ENCODE measurements at regions not wholly inside any gene's neighbourhood (a gene's known extent, or its start where the extent isn't known, plus 50 kb on each side); places are given as distances from the start of the nearest gene placed in this dataset.
A peak's percentile ranks its signal among the peaks of the same experiment; 100 is the strongest.

- H3K27me3 ChIP-seq (replicated peaks; ENCODE audit: insufficient read depth) = no peaks in the 10 kb centered on the region
- no peaks in the 10 kb centered on the region for H3K9me3 ChIP-seq
- no peaks in the 10 kb centered on the region for H3K36me3 ChIP-seq
- no peak overlapping the region for H3K4me3 ChIP-seq
- H3K4me1 ChIP-seq (ENCODE audit: control insufficient read depth in 1 of 2, low read depth in 2 of 2) = peaks cover 5 to 11% of the 10 kb centered on the region in 2 donors
- no peak for ATAC-seq (ENCODE audit: insufficient number of reproducible peaks, low FRiP score, low read depth)
- no peak for DNase-seq (ENCODE audit: low spot score)
- H3K27ac ChIP-seq = no peak overlapping the region
- TF ChIP-seq, protein P1, sequence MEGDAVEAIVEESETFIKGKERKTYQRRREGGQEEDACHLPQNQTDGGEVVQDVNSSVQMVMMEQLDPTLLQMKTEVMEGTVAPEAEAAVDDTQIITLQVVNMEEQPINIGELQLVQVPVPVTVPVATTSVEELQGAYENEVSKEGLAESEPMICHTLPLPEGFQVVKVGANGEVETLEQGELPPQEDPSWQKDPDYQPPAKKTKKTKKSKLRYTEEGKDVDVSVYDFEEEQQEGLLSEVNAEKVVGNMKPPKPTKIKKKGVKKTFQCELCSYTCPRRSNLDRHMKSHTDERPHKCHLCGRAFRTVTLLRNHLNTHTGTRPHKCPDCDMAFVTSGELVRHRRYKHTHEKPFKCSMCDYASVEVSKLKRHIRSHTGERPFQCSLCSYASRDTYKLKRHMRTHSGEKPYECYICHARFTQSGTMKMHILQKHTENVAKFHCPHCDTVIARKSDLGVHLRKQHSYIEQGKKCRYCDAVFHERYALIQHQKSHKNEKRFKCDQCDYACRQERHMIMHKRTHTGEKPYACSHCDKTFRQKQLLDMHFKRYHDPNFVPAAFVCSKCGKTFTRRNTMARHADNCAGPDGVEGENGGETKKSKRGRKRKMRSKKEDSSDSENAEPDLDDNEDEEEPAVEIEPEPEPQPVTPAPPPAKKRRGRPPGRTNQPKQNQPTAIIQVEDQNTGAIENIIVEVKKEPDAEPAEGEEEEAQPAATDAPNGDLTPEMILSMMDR (IDR thresholded peaks at IDR 0.05) = no peak
These were observed 383.0 kb downstream of the PCNX1 start for GRCh38 chr14:71290301-71290700.

- DNase-seq (ENCODE audit: low spot score) (no peak), ATAC-seq (ENCODE audit: insufficient number of reproducible peaks, low FRiP score, low read depth) (no peak)
- Histone ChIP-seq H3K36me3 (no peaks in the 10 kb centered on the region), H3K27me3 (replicated peaks; ENCODE audit: insufficient read depth) (no peaks in the 10 kb centered on the region), H3K4me3 (no peak overlapping the region), H3K4me1 (ENCODE audit: control insufficient read depth in 1 of 2, low read depth in 2 of 2) (peaks cover 5 to 11% of the 10 kb centered on the region in 2 donors), H3K27ac (peak overlapping the region in 1 of 2 donors; percentile 19), H3K9me3 (no peaks in the 10 kb centered on the region)
- TF ChIP-seq, protein P1 (IDR thresholded peaks at IDR 0.05) = no peak
These were observed 383.8 kb downstream of the PCNX1 start for GRCh38 chr14:71290960-71291466.

GRCh38 chr14:71296184-71296583 lies 388.9 kb downstream of the PCNX1 start:
- no peak overlapping the region for H3K4me3 ChIP-seq
- DNase-seq (ENCODE audit: low spot score) (no peak), ATAC-seq (ENCODE audit: insufficient number of reproducible peaks, low FRiP score, low read depth) (no peak)
- no peaks in the 10 kb centered on the region for H3K27me3 ChIP-seq (replicated peaks; ENCODE audit: insufficient read depth)
- H3K9me3 ChIP-seq = no peaks in the 10 kb centered on the region
- H3K27ac ChIP-seq = no peak overlapping the region
- TF ChIP-seq, protein P1 (IDR thresholded peaks at IDR 0.05) = no peak
- no peaks in the 10 kb centered on the region for H3K36me3 ChIP-seq
- peaks cover 0 to 4% of the 10 kb centered on the region in 2 donors for H3K4me1 ChIP-seq (ENCODE audit: control insufficient read depth in 1 of 2, low read depth in 2 of 2)

- TF ChIP-seq, protein P1 (IDR thresholded peaks at IDR 0.05) = no peak
- Histone ChIP-seq H3K9me3 (no peaks in the 10 kb centered on the region), H3K36me3 (no peaks in the 10 kb centered on the region), H3K4me1 (ENCODE audit: control insufficient read depth in 1 of 2, low read depth in 2 of 2) (no peaks in the 10 kb centered on the region), H3K4me3 (no peak overlapping the region), H3K27ac (no peak overlapping the region), H3K27me3 (replicated peaks; ENCODE audit: insufficient read depth) (no peaks in the 10 kb centered on the region)
- DNase-seq (ENCODE audit: low spot score) = no peak
- ATAC-seq (ENCODE audit: insufficient number of reproducible peaks, low FRiP score, low read depth) = no peak
These were observed 393.5 kb downstream of the PCNX1 start for GRCh38 chr14:71300566-71301330.

DNA sequence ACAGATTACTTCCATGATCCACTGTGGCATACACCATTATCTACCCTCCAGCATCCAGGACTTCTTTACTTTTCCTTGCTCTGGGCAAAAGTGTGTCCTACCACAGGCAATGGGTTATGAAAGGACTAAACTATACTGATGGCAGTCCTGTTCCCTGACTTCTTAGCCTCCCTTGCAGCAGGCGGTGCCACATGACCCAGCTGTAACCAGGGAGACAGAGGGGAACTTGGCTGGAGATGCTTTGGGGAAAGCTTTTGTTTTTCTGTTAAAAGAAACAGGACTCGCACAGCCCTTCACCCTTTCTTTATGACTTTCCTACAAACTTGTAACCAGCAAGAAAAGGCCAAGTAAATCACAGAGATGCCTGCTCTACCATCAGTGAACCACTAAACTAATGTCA lies 394.4 kb downstream of the PCNX1 start:
- TF ChIP-seq, protein P1 (IDR thresholded peaks at IDR 0.05) = no peak
- Histone ChIP-seq H3K4me1 (ENCODE audit: control insufficient read depth in 1 of 2, low read depth in 2 of 2) (no peaks in the 10 kb centered on the region), H3K36me3 (no peaks in the 10 kb centered on the region), H3K4me3 (no peak overlapping the region), H3K27ac (no peak overlapping the region), H3K27me3 (replicated peaks; ENCODE audit: insufficient read depth) (no peaks in the 10 kb centered on the region), H3K9me3 (no peaks in the 10 kb centered on the region)
- no peak for ATAC-seq (ENCODE audit: insufficient number of reproducible peaks, low FRiP score, low read depth)
- DNase-seq (ENCODE audit: low spot score) = no peak
